Epidermal melanocyte (primary cell): ENCODE measurements at regions not wholly inside any gene's neighbourhood (a gene's known extent, or its start where the extent isn't known, plus 50 kb on each side); places are given as distances from the start of the nearest gene placed in this dataset.

ENCODE experiments used
- DNase-seq: peaks from one replicate; pipeline ENCODE4 v3.0.0; 2011; ENCODE audit warnings: low spot score; ENCODE audit not compliant: insufficient read length

- DNase-seq: no peak
These were observed 890.0 kb upstream of the LRRTM1 start for GRCh38 chr2:81194581-81194980.

GRCh38 chr2:81194176-81194575 is 889.6 kb upstream of the LRRTM1 start:
- DNase-seq: no peak

GRCh38 chr2:81181845-81182244 is 877.3 kb upstream of the LRRTM1 start:
- no peak for DNase-seq

DNA sequence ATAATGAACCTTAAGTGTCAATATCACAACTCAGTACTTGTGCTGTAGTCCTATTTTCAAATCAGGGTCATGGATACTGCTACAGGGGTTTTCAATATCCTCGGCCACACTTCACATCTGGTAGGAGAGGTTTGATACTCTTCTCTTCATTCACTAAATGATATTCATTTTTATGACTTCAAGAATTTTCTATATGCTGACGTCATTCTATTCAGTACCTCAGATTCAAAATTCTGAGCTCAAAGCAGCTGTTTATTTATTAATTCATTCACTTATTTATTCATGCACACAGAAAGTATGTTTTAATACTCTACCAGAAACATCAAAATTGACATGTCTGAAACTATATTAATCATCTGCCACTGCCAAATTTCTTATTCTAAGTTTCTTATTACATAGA is 866.9 kb upstream of the LRRTM1 start:
- no peak for DNase-seq

DNA sequence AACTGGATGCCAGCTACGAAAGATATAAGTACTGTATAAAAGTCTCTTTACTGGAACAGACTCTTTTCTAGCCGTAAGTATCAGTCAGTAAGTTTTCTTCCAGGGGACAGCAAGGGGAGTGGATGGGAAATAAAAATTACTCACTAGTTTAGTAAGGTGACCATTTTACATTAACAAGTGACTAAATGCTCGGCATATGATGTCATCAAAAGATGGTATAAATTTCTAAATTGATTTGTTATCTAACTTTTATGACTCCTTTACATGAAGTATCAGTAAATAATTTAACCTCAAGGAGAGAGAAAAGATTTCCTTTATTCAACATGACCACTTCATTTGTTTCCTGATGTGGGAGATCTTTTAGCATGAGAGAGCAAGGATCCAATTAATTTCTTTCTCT is 859.0 kb upstream of the LRRTM1 start:
- no peak for DNase-seq

DNA sequence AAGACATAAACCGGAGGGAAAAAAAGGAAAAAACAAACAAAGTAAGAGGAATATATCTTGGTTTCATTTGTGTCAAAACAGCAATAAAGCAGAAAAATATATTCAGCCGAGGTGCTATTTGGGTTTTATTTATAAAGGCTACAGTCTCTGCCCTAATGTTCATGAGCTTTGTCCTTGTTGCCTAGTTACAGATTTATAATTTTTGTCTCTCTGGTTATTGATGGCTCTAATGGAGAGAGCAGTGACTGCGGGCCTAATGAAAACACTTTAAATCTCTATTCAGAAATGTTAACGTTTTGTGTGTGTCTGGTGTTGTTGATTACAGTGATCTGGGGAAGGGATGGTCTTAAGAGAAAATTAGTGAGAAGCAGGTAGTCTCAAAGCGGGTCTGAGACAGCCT is 854.0 kb upstream of the LRRTM1 start:
- no peak for DNase-seq

- DNase-seq: no peak
These were observed 843.8 kb upstream of the LRRTM1 start for GRCh38 chr2:81148323-81148722.

GRCh38 chr2:81136296-81136695 is 831.7 kb upstream of the LRRTM1 start:
- DNase-seq: no peak

GRCh38 chr2:81097361-81097760 is 792.8 kb upstream of the LRRTM1 start:
- DNase-seq: no peak

GRCh38 chr2:81093031-81093430 is 788.5 kb upstream of the LRRTM1 start:
- DNase-seq: no peak

DNA sequence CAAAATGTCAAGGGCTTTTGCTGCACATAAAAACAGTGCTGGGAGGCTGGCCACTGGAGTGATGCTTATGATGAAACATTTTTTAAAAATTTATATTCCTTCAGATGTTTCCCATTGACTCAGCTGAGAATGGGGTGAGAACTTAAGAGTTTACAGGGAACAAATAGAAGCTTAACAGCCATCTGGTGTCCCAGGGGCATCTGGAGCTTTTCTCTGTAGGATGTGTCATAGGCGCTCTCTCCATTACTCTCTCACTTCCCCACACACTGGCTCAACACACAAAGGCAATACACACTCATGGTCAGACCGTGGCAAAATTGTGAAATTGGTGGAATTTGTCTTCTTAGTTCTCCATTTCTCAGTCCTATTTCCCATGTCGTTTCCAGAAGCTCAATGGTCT is 783.1 kb upstream of the LRRTM1 start:
- DNase-seq: no peak

DNA sequence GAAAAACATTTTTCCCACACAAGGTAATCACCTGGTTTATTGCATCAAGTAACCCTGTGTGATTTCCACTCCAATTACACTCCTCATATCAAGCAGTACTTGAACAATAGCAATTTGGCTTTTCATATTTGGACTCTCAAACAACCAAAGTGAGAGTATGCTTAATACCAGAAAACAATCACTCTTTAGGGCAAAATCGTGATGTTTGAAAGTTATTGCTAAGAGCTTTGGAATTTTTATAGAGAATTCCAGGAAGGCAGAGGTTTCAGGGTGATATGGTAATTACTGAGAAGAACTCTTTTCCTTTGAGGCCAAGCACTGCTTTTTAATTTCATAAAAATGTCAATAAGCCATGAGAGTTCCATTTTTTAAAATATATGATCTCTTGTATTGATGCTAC is 779.5 kb upstream of the LRRTM1 start:
- DNase-seq: no peak

- DNase-seq: no peak
These were observed 774.1 kb upstream of the LRRTM1 start for GRCh38 chr2:81078631-81079030.

GRCh38 chr2:81078102-81078501 is 773.5 kb upstream of the LRRTM1 start:
- no peak for DNase-seq

- no peak for DNase-seq
These were observed 772.8 kb upstream of the LRRTM1 start for GRCh38 chr2:81077396-81077795.

- DNase-seq: no peak
These were observed 768.9 kb upstream of the LRRTM1 start for GRCh38 chr2:81073412-81073811.

GRCh38 chr2:81068144-81068543 is 763.6 kb upstream of the LRRTM1 start:
- no peak for DNase-seq

GRCh38 chr2:81061016-81061415 is 756.5 kb upstream of the LRRTM1 start:
- no peak for DNase-seq

DNA sequence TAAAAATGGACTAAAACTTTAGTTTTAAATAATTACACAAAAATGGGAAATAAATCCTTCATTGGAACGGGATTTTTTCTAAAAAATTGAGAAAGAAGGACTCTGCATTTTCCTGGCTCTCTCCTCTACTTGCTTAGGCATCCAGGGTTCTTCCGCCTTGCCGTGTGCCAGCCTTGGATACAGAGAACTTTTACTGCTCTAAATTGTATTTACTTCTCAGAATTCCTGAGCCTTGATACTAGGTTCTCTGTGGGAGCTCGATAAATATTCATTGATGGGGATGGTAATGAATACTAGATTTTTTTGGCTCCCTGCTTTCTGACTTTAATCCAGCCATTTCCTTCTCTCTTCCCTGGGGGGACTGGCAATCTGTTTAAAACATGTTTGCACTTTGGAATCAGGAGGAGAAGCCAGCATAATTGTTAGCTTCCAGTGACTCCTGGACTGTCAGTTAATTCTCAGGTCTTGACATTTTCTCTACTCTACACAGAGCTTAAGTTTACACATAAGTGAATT is 746.1 kb upstream of the LRRTM1 start:
- no peak for DNase-seq

DNA sequence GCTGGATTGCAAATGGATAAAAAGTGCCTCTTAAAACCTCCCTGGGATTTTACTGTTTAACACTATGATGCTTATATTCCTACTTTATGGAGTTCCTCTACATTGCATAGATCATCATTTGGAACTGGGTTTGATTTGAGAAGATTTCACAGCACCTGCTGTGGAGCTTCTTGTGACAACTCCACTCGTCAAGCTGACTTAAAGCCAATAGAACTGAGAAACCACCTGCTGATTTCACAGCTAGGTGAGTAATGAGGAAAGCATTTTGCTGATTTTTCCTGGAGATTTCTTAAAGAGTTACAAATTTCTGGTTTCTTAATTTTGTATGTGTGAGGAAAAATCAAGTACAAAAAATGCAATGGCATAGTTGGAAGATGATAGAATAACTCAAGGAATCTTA is 739.1 kb upstream of the LRRTM1 start:
- DNase-seq: no peak

GRCh38 chr2:81007104-81007503 is 702.6 kb upstream of the LRRTM1 start:
- DNase-seq: no peak

DNA sequence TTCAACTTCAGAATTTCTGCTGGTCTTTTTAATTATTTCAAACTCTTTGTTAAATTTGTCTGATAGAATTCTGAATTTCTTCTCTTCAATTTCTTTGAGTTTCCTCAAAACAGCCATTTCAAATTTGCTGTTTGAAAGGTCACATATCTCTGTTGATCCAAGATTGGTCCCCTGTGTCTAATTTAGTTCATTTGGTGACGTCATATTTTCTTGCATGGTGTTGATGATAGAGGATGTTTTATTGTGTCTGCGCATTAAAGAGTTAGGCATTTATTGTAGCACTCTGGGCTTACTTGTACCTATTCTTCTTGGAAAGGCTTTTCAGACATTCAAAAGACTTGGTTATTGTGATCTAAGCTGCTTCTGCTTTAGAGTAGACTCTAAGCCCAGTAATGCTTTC is 698.4 kb upstream of the LRRTM1 start:
- DNase-seq: no peak

GRCh38 chr2:80987466-80987865 is 682.9 kb upstream of the LRRTM1 start:
- DNase-seq: no peak

- no peak for DNase-seq
These were observed 665.3 kb upstream of the LRRTM1 start for GRCh38 chr2:80969900-80970299.
